SKM-1 treated with dmso at 0.1 percent for 144 hours (cell line): ENCODE measurements at regions not wholly inside any gene's neighbourhood (a gene's known extent, or its start where the extent isn't known, plus 50 kb on each side); places are given as distances from the start of the nearest gene placed in this dataset.

Source experiments
- DNase-seq: peaks from one replicate; lab custom pipeline; 2025; ENCODE audit not compliant: unreplicated experiment; lab: John Stamatoyannopoulos, UW

DNA sequence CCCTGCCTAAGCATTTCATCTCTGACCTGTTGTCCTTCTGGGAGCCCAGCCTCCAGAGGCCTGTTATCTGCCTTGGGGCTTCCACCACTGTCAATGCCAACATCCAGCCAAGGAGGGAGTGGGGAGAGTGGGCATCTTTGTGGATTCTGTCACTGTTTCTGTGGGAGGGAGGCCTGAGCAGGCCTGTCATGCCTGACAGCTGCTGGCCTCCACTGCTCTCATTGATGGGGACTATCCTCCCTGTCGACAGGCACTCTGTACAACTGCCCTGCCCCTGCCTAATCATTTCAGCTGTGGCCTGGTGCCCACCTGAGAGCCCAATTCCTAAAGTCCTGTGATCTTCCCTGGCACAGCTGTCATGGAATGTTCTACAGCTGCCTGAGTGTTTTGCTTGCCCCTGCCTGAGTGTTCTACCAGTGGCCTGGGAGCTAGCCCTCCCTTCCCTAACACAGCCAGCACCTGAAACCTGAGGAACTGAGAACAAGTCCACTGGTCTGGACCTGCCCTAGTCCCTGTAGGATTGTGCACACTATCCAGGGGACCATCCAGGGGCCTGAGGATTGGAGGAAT, 145.3 kb downstream of the FAM83B start:
- DNase-seq, result no peak

DNA sequence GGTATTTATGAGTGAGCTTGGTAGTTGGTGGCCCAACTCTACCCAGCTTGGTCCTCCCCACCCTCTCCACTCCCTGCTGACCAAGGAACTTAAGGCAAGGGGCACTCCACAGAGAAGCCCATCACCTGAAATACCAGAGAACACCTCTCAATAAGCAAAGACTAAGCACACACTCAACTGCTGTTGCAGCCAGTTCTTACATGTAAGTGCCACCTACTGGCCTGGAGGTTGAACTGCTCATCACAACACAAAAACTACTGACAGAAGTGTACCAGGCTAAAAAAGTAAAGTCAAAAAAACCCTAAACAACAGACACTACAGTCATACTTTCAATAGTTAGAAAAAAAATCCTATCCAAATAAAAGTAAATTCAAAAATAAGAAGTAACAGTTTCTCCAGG, 146.2 kb downstream of the FAM83B start:
- DNase-seq, result no peak

DNA sequence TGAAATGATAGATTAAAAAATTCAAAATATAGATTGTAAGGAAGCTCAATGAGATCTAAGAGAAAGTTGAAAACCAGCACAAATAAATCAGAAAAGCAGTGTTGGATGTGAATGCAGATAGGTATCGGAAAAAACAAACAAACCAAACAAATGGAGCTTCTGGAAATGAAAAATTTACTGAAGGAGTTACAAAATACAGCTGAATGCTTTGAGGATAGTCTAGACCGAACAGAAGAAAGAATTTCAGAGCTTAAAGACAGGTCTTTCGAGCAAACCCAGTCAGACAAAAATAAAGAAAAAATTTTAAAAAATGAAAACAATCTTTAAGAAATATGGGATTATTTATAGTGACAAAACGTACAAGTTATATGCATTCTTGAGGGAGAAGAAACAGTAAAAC, 146.7 kb downstream of the FAM83B start:
- DNase-seq, result no peak

DNA sequence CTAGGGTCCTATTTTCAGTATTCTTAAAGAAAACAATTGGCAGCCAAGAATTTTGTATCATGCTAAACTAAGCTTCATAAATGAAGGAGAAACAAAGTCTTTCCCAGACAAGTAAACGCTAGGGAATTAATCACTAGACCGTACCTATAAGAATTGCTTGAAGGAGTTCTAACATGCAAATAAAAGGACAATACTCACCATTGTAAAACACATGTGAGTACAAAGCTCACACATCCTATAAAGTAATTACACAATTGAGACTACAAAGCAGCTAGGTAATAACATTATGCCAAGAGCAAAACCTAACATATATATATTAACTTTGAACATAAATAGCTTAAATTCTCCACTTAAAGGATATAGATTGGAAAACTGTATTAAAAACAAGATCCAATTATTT, 147.4 kb downstream of the FAM83B start:
- DNase-seq, result no peak

DNA sequence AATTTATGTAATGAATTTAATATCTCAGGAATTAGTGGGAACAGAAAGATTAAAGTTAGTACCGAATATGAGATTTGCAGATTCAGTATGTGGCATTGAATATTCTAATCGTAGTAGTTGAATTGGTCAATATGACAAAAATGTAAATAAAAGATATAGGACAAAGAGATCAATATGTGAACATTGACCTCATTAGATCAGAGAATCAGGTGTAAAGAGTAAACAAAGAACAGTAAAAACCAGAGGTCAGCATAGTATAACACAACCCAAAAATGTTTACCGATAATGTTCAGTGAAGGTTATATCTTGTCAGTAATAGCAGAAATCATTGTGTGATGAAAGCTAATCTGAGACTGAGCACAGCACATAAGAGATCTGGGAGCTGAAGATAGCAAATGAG, 152.0 kb downstream of the FAM83B start:
- no peak for DNase-seq

DNA sequence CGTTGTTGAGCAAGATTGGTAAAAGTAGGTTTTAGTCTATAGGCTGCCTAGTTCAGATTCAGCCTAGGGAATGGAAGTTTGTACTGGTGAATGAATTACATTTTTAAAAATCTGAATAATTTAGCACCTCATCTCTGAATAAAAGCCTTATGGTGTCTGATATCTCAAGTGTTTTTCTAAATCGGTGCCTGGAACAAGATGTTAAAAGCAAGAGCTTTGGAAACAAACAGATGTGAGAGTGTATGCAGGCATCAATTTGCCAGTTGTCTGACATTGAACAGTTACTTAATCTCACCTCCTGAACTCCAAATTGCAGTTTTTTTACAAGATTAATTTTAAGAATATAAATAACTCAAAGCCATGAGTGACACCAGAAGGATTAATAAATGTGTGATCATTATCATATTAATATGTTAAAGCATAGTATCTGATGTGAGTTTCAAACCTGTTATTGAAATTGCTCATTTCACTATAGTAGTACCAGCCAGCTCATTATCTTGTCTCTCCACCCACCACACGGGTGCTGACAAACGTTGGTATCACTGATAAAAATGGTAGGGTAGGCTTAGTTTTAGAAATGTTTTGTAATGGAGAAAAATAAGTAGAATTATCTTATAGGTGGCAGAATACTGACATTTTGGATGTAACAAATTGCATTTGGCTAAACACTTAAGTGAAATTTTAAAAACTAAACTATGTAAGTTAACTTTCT, 157.3 kb downstream of the FAM83B start:
- no peak for DNase-seq

DNA sequence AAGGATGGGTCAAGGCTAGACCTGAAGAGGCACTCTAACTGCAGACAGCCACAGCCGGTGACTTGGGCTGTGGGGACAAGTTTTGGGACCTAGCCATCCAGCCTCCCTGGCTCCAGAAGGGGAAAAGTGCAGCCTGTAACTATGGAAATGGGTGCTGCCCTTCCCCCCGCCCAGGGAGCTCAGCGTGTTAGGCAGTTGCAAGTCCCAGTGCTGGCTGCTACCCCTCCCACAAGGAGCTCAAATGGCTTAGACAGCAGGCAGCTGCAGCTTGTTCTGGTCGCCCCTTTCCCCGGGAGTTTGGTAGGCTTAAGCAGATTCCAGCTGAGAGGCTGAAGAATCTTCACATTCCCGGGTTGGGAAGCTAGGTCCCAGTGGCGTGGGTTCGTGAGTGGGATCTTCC, 162.6 kb downstream of the FAM83B start:
- no peak for DNase-seq

DNA sequence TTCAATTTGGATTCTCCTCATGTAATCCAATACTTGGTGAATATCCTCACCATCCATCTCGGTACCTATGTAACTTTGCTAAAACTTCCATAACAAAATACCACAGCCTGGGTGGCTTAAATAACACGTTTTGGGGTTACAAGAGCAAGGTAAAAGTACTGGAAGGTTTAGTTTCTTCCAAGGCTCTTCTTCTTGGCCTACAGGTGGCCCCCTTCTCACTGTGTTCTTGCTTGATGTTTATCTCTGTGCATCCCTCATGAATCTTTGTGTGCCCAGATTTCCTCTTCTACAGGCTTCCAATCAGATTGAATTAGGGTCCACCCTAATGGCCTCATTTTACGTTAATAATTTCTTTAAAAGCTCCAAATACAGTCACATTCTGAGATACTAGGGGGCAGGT, 163.3 kb upstream of the HCRTR2 start:
- no peak for DNase-seq

DNA sequence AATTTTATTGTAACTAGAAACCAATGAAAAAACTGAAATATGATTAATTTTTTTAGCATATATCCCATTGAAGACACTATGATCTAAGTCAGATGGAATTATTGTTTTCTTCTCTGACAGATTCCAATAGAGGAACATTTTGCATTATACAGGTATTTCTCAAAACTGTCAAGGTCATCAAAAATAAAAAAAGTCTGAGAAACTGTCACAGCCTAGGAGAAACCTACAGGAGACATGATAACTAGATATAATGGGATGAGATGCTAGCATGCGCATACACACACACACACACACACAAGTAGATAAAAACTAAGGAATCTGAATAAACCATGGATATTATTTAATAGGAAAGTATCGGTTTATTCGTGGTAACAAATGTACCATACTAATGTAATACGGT, 161.9 kb upstream of the HCRTR2 start:
- DNase-seq, result no peak

DNA sequence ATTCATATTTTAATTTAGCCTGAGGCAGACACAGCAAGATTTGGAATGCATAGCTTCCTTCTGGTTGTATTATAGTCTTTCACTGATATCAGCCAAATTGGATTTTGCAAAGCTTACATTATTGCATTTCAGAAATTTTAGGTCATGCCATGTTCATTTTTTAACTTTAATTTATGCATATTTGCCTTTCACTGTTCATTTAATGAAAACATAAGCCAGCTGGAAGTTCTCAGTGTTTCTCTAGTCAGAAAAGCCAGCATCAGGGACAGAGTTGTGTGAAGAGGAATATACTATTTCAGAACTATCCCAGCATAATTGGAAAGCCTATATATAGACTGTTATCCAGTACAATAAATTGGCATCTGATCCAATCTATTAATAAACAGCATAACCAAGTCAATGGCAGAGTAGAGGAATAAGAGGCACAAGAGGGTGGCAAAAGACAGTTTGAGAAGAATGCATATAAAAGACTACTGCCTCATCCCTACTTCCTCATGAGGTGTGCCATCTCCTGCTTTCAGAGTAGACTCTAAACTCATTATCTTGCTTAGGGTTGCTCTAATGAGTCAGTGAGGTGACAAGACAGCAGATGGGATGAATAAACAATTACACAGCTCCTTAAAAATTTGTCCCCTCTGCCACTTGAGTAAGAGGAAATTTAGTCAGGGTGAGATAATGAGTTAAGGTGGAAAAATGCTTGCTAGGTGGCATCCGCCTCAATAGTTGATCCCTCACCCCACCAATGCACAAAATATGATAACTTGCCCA, 159.8 kb upstream of the HCRTR2 start:
- no peak for DNase-seq

DNA sequence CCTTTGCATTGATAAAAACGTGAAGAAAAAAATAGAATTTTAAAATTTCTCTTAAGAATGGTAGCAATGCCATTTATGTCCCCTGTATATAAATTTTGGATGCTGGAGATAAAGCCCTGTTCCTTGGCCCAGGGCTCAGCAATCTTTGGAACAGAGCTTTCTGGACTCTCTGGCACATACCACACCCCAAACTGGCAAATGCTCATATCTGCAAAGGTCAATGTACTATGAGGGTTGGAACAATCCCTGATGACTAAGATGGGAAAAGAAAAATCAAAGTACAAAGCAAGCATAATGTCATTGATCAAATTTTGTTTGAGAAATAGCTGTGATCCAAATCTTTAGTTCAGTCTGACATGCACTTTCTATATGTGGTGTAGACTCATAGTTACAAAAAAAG, 158.1 kb upstream of the HCRTR2 start:
- no peak for DNase-seq

DNA sequence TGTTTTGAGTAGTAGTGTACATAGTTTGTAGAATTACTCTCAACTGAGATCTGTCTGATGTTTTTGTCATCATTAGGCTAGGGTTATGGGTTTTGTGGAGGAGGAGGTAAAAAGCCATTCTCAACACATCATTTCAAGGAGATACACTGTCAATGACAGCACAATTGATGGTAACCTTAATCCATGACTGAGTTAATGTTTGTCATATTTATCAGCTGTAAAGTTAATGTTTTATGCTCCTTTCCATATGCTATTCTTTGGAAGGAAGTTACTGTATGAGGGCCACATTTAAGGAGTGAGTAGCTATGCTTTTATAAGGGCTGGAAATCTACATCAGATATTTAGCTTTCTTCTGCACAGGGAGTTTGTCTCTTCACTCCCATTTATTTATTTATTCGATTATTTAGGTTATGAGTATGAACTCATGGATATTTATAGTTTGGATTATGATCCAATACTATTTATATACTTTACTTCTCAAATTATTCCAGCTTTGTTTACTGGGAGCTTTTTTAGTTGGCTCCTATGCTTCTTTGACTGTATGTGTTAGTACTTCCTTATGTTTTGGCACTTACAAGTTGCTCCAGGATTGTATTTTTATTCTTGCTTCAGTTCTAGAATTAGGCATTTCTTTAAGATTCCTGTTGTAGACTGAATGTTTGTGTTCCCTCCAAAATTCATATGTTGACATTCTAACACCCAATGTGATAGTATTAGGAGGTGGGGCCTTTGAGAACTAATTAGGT, 156.6 kb upstream of the HCRTR2 start:
- DNase-seq, result no peak

DNA sequence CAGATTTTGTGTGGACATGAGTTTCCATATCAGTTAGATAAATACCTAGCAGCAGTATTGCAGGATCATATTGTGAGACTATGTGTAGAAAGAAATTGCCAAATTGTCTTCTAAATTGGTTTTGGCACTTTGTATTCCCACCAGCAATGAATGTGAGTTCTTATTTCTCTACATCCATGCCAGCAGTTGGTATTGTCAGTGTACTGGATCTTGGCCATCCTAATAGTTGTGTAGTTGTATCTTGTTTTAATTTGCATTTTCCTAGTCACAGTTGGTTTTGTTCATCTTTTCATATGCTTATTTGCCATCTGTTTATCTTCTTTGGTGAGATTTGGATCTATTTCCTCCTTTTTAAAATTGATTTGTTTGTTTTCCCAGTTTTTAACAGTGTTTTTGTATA, 154.7 kb upstream of the HCRTR2 start:
- DNase-seq, result no peak

DNA sequence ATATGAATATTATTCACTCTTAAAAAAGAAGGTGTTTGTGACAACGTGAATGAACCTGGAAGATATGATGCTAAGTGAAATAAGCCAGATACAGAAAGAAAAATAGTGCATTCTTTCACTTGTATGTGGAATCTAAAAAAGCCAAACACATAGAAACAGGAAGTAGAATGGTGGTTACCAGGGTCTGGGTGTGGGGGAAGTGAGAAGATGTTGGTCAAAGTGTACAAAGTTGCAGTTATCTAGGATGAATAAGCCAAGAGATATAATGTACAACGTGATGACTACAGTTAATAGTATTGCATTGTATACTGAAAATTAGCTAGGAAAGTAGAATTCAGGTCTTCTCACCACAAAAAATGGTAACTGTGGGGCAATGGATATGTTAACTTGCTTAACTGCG, 151.1 kb upstream of the HCRTR2 start:
- DNase-seq, result peak; percentile 54

DNA sequence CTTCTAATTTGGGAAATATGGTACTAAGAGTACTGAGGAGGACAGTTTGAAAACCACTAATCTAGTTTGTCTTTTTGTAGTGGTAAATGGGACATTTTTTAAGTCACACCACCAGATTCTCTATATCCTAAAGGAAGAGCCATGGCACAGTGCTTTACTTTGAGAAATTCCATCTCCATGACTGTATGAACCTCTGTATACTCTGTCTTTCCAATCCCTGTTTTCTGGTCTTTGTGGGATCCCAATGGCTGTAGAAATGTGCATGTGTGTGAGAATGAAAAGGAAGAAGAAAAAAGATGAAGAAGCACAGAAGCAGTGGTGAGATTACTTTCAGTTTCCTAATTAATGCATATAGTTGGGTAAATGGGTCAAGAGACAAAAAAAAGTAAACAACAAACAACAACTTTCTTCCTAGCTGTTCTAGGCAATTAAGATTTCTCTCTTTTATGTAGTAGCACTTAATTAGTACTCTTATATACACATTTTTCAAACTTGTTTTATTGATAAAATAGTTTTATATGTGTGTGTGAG, 141.2 kb upstream of the HCRTR2 start:
- DNase-seq, result no peak

DNA sequence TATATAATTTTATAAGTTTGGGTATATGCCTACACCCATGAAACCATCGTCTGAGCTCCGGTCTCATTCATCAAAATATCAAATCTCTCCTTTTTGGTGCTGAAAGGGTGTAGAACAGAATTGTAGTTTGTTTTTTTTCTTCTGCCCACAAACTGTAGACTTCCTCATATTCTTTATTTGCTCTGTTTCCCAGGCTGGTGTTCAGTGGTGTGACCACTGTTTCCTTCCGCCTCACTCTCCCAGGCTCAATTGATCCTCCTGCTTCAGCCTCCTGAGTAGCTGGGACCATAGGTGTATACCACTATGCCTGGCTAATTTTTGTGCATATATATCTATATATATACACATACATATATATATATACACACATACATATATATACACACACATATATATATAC, 139.6 kb upstream of the HCRTR2 start:
- DNase-seq, result peak; percentile 29

DNA sequence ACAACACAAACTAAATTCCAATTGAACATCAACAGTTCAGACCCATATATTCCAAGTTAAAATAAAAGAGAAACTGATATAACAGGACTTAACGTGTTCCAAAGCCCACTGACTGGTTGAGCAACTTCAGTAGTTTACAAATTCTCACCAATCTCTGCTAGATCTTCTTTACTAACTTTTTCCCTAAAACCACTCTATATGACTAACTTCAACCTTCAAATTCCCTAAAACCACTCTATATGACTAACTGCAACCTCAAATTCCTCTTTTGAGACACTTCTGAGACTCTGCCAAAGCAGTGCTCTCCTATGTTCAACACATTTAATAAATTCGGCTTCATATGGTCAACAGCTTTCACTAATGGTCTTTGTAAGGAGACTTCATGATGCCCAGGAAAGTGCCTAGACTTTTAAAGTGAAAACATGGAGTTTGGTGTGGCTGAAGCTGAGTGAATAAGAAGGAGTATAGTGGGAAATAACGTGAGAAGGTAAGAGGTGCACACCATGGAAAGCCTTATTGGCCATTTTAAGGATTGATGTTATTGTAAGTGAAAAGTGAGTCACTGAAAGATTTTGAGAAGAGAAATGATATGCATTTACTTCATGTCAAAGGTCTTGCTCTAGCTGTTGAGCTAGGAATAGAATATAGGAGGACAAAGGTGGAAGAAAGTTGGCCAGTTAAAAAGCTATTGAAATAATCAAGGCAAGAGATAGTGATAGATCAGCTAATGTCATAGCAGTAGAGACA, 134.0 kb upstream of the HCRTR2 start:
- peak; percentile 41 for DNase-seq

DNA sequence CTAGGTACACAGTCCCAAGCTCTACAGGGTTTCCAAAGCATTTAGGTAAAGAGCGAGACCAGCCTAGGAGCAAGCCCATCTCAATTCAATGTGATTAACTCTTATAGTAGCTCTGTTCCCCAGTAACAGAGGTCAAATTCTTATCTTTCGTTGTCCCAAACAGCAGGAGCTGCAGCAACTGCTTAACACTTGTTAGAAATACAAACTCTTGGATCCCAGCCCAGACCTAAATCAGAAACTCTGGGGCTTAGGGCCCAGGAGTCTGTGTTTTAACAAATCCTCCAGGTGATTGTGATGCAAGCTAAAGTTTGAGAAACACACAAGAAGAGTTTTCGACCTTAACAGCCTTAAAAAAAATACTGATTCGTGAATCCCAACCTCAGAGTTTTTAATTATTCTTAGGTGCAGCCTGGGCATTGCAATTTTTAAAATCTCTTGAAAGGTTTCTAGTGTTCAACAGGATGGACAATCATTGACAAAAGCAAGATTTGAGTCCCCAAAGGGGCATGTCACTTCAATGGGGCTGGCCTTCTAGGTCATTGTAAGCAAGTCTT, 127.4 kb upstream of the HCRTR2 start:
- no peak for DNase-seq

DNA sequence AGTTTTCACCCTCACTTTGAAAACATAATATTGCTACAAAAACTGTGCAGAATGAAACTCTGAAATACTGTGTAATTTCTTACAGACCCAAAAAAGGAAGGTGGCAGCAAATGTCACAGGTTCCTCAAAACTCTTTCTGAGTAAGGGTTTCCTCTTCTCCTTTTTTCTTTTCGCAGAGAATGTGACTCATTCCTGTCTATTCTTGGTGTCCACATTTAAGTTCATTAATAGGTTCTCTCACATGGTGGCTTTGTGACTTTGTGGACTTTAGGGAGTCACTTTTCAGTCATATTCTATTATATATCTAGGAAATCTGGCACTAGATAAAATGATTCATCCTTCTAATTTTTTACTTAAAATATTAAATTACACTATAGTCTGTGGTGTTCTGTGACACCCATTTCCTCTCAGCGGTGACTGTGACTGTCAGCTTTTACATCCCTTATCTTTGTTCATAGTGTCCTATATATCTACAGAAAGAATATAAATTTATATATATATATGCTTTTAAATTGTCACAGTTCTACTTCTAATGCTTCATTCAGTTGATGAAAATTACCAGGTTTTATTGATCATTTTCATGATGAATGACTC, 126.8 kb upstream of the HCRTR2 start:
- DNase-seq, result peak; percentile 93

DNA sequence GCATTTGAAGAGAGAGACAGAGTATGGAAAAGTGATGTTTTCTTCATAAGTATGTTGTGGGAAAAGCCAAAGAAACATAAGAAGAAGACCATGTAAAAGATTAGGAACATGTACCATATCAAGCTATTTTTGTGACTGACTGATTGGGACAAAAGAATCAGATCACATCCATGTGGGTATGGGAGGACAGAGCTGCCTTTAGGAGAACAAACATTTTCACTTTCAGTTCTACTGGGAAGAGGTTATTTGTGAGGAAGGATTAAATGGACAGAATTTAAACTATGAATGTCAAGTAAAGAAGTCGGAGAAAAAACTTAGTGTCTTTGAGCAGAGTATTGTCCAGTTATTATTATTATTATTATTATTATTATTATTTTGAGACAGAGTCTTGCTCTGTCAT, 124.4 kb upstream of the HCRTR2 start:
- no peak for DNase-seq
